ENCODE measurements at regions not wholly inside any gene's neighbourhood (a gene's known extent, or its start where the extent isn't known, plus 50 kb on each side); places are given as distances from the start of the nearest gene placed in this dataset.

GRCh38 chr22:48976556-48977535 is 850.8 kb downstream of the BRD1 start:
- TF ChIP-seq POLR2A (IDR thresholded peaks at IDR 0.05; ENCODE audit: low read depth, low read length) (no peak), CTCF (conservative IDR thresholded peaks at IDR 0.05; ENCODE audit: low read depth, low read length) (no peak), RCOR1 (IDR thresholded peaks at IDR 0.05; ENCODE audit: insufficient replicate concordance, low read length) (no peak), MAZ (IDR thresholded peaks at IDR 0.05; ENCODE audit: borderline replicate concordance, low read depth, low read length) (no peak), MXI1 (IDR thresholded peaks at IDR 0.05; ENCODE audit: borderline replicate concordance, low read depth, low read length) (no peak), FOS (IDR thresholded peaks at IDR 0.05; ENCODE audit: low read depth, low read length) (no peak), USF2 (IDR thresholded peaks at IDR 0.05; ENCODE audit: low read depth, low read length) (no peak), CHD1 (IDR thresholded peaks at IDR 0.05; ENCODE audit: low read depth, low read length) (no peak), RAD21 (IDR thresholded peaks at IDR 0.05; ENCODE audit: low read length) (no peak), CEBPB (IDR thresholded peaks at IDR 0.05; ENCODE audit: low read depth, low read length) (no peak), RFX5 (IDR thresholded peaks at IDR 0.05; ENCODE audit: low read depth, low read length) (no peak)
- TF ChIP-seq, protein P1, sequence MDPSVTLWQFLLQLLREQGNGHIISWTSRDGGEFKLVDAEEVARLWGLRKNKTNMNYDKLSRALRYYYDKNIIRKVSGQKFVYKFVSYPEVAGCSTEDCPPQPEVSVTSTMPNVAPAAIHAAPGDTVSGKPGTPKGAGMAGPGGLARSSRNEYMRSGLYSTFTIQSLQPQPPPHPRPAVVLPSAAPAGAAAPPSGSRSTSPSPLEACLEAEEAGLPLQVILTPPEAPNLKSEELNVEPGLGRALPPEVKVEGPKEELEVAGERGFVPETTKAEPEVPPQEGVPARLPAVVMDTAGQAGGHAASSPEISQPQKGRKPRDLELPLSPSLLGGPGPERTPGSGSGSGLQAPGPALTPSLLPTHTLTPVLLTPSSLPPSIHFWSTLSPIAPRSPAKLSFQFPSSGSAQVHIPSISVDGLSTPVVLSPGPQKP (IDR thresholded peaks at IDR 0.05; ENCODE audit: borderline replicate concordance, low read depth, low read length): no peak

Measured in IMR-90 (cell line).